CD4-positive, CD25-positive, alpha-beta regulatory T cell (primary cell): ENCODE measurements at regions not wholly inside any gene's neighbourhood (a gene's known extent, or its start where the extent isn't known, plus 50 kb on each side); places are given as distances from the start of the nearest gene placed in this dataset.

Experiments used
- ATAC-seq, 2 donors: fragments of 150-1000 bp; cut with Tn5 transposase; one replicate each; pipeline ENCODE4 v1.10.0; 2021; ENCODE audit warnings: low read depth in 2 of 2, moderate number of reproducible peaks in 2 of 2, moderate library complexity in 1 of 2
- DNase-seq, 3 donors: peaks; one replicate each; pipeline versions ENCODE4 v3.0.0 to v3.0.0-alpha.2; 2012 to 2022; ENCODE audit warnings: mixed read lengths in 1 of 3
- H3K27ac ChIP-seq: one replicate; pipeline ENCODE4 v1.7.0; 2013; ENCODE audit warnings: mild to moderate bottlenecking, low read length; ENCODE audit not compliant: insufficient read depth, poor library complexity, severe bottlenecking
- H3K27me3 ChIP-seq: one replicate; pipeline ENCODE4 v1.7.0; 2013; ENCODE audit warnings: low read length; ENCODE audit not compliant: control insufficient read depth, insufficient read depth
- H3K36me3 ChIP-seq: one replicate; pipeline ENCODE4 v1.7.0; 2013; ENCODE audit warnings: mild to moderate bottlenecking, low read length, moderate library complexity; ENCODE audit not compliant: control insufficient read depth, insufficient read depth
- H3K4me1 ChIP-seq: 2 replicates; pipeline ENCODE4 v1.7.0; 2013; ENCODE audit warnings: mild to moderate bottlenecking, low read length; ENCODE audit not compliant: insufficient read depth, control insufficient read depth, poor library complexity, severe bottlenecking
- H3K4me3 ChIP-seq: one replicate; pipeline ENCODE4 v1.7.0; 2013; ENCODE audit warnings: low read depth, mild to moderate bottlenecking, low read length, moderate library complexity
- H3K9me3 ChIP-seq, 2 experiments: 1 replicate in 1 of 2; 2 replicates in 1 of 2; pipeline ENCODE4 v1.7.0; 2013; ENCODE audit warnings: low read length in 2 of 2, mild to moderate bottlenecking in 1 of 2, moderate library complexity in 1 of 2; ENCODE audit not compliant: control insufficient read depth in 2 of 2
- H3K27ac Mint-ChIP-seq, 3 donors: one replicate each; pipeline ENCODE4 v1.8.0; 2020 to 2022; ENCODE audit warnings: mild to moderate bottlenecking in 3 of 3, mixed read lengths in 3 of 3, moderate library complexity in 2 of 3
- H3K27me3 Mint-ChIP-seq: one replicate; pipeline ENCODE4 v1.8.0; 2022; ENCODE audit warnings: mild to moderate bottlenecking, mixed read lengths
- H3K36me3 Mint-ChIP-seq: one replicate; pipeline ENCODE4 v1.8.0; 2020; ENCODE audit warnings: mixed read lengths
- H3K4me1 Mint-ChIP-seq, 4 donors: one replicate each; pipeline ENCODE4 v1.8.0; 2020 to 2022; ENCODE audit warnings: mixed read lengths in 4 of 4, mild to moderate bottlenecking in 1 of 4
- H3K4me3 Mint-ChIP-seq, 4 donors: one replicate each; pipeline ENCODE4 v1.8.0; 2020 to 2022; ENCODE audit warnings: mild to moderate bottlenecking in 4 of 4, mixed read lengths in 4 of 4, moderate library complexity in 3 of 4
- H3K9me3 Mint-ChIP-seq, 7 donors: one replicate each; pipeline ENCODE4 v1.8.0; 2020 to 2022; ENCODE audit warnings: mixed read lengths in 7 of 7, mild to moderate bottlenecking in 3 of 7, moderate library complexity in 2 of 7

- H3K4me3 Mint-ChIP-seq, result no peak overlapping the region
- DNase-seq, result no peak
- H3K27ac Mint-ChIP-seq, result no peak overlapping the region
- Histone ChIP-seq H3K4me1 (no peaks in the 10 kb centered on the region), H3K27me3 (peaks cover 2% of the 10 kb centered on the region), H3K9me3 (no peaks in the 10 kb centered on the region), H3K27ac (no peak overlapping the region), H3K4me3 (no peak overlapping the region), H3K36me3 (no peaks in the 10 kb centered on the region)
- no peaks in the 10 kb centered on the region for H3K27me3 Mint-ChIP-seq
- no peak for ATAC-seq
- H3K36me3 Mint-ChIP-seq, result no peaks in the 10 kb centered on the region
- no peaks in the 10 kb centered on the region for H3K4me1 Mint-ChIP-seq
- H3K9me3 Mint-ChIP-seq, result peaks cover 0 to 4% (median 1%) of the 10 kb centered on the region in 7 donors
Observed at GRCh38 chr2:224134003-224134734, 95.1 kb upstream of the SERPINE2 start.

DNA sequence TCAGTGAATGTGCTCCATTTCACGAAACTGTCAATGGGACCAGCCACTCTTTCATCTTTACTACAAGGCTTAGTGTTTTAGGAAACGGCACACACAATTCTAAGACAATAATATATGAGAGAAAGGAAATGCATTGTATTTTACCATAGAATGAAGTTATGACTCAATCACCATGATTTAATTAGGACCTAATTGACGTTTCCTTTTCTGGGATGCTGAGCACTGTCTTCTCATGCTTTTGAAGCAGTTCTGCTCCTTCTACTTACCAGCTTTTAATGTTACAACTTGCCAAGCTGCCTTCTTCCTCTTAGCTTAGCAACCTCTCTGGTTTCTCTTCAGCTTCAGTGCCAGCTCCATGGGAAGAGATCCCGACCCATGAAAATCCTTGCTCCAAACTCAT, 94.3 kb upstream of the SERPINE2 start:
- DNase-seq (no peak), ATAC-seq (no peak)
- Histone ChIP-seq H3K27me3 (peaks cover 2% of the 10 kb centered on the region), H3K4me3 (no peak overlapping the region), H3K4me1 (no peaks in the 10 kb centered on the region), H3K27ac (no peak overlapping the region), H3K9me3 (no peaks in the 10 kb centered on the region), H3K36me3 (no peaks in the 10 kb centered on the region)
- H3K27me3 Mint-ChIP-seq, result no peaks in the 10 kb centered on the region
- no peaks in the 10 kb centered on the region for H3K4me1 Mint-ChIP-seq
- H3K36me3 Mint-ChIP-seq, result no peaks in the 10 kb centered on the region
- H3K9me3 Mint-ChIP-seq, result peaks cover 0 to 4% (median 1%) of the 10 kb centered on the region in 7 donors
- no peak overlapping the region for H3K4me3 Mint-ChIP-seq
- H3K27ac Mint-ChIP-seq, result no peak overlapping the region

DNA sequence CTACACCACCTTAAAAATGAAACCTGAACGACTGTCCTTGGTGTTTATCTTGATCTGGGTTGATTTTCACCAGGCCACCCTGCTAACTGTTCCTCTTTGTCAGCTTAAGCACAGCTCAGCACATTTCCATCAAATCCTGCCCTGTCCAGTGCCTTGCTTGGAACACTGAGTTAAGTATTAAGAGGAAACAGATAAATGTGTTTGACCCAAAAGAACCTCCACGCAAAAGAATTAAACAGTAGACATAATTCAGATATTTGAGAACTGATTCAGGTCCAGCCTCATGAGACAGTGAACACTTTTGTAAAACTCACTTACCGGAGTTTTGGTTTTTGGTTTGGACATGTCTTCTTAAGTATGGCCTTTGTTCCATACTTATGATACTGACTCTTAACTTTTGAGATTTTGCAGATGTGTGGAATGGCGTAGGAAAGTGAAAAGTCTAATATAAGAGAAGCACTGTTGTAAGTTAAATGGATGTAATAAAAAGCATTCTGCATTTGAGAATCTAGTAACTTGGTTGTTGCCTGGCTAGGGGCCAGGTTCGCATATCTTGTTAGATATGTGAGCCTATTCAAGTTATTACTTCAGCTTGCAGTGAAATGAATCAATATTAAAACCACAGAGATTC, 88.9 kb upstream of the SERPINE2 start:
- H3K36me3 ChIP-seq, result no peaks in the 10 kb centered on the region
- no peak overlapping the region for H3K27ac ChIP-seq
- no peak for DNase-seq
- no peak for ATAC-seq
- Mint-ChIP-seq H3K9me3 (peaks cover 0 to 8% (median 4%) of the 10 kb centered on the region in 7 donors), H3K36me3 (no peaks in the 10 kb centered on the region), H3K4me3 (no peak overlapping the region), H3K27ac (no peak overlapping the region), H3K27me3 (no peaks in the 10 kb centered on the region), H3K4me1 (no peaks in the 10 kb centered on the region)
- H3K4me1 ChIP-seq, result no peaks in the 10 kb centered on the region
- peaks cover 2% of the 10 kb centered on the region for H3K27me3 ChIP-seq
- H3K9me3 ChIP-seq, result no peaks in the 10 kb centered on the region
- no peak overlapping the region for H3K4me3 ChIP-seq

DNA sequence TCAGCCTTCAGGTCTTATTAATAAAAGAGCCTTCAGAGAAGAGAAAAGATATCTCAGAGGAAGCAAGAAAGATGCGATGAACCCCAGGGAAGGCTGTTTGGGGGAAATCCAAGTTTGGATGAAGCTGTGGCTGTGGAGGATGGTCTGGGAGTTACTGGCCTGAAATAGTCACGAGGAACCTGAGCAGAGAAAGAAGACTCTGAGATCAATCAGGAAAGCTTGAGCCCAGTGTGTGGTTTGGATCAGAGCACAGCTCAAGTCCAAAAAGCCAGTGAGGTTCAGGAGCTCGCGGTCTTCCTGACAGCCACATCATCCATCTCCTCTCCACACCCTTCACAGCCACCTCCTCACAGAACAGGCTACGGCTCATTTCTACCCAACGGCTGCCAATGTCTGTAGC, 87.4 kb upstream of the SERPINE2 start:
- H3K36me3 ChIP-seq, result no peaks in the 10 kb centered on the region
- H3K9me3 Mint-ChIP-seq, result peaks cover 0 to 8% (median under 1%) of the 10 kb centered on the region in 7 donors
- H3K27ac Mint-ChIP-seq, result no peak overlapping the region
- H3K36me3 Mint-ChIP-seq, result no peaks in the 10 kb centered on the region
- no peaks in the 10 kb centered on the region for H3K27me3 ChIP-seq
- no peaks in the 10 kb centered on the region for H3K9me3 ChIP-seq
- H3K4me3 ChIP-seq, result no peak overlapping the region
- ATAC-seq, result no peak
- H3K27ac ChIP-seq, result no peak overlapping the region
- H3K4me1 ChIP-seq, result no peaks in the 10 kb centered on the region
- no peak for DNase-seq
- H3K4me1 Mint-ChIP-seq, result no peaks in the 10 kb centered on the region
- no peak overlapping the region for H3K4me3 Mint-ChIP-seq
- H3K27me3 Mint-ChIP-seq, result no peaks in the 10 kb centered on the region

GRCh38 chr2:224126003-224126402, 86.9 kb upstream of the SERPINE2 start:
- H3K27me3 Mint-ChIP-seq, result no peaks in the 10 kb centered on the region
- Histone ChIP-seq H3K27me3 (no peaks in the 10 kb centered on the region), H3K27ac (no peak overlapping the region), H3K36me3 (no peaks in the 10 kb centered on the region), H3K9me3 (no peaks in the 10 kb centered on the region), H3K4me1 (no peaks in the 10 kb centered on the region), H3K4me3 (no peak overlapping the region)
- no peak for DNase-seq
- no peak overlapping the region for H3K27ac Mint-ChIP-seq
- no peak for ATAC-seq
- H3K4me3 Mint-ChIP-seq, result no peak overlapping the region
- H3K4me1 Mint-ChIP-seq, result no peaks in the 10 kb centered on the region
- peaks cover 0 to 8% (median 3%) of the 10 kb centered on the region in 7 donors for H3K9me3 Mint-ChIP-seq
- no peaks in the 10 kb centered on the region for H3K36me3 Mint-ChIP-seq

- no peaks in the 10 kb centered on the region for H3K9me3 ChIP-seq
- H3K27ac ChIP-seq, result no peak overlapping the region
- no peak for DNase-seq
- no peaks in the 10 kb centered on the region for H3K27me3 Mint-ChIP-seq
- no peak overlapping the region for H3K4me3 Mint-ChIP-seq
- no peaks in the 10 kb centered on the region for H3K4me1 Mint-ChIP-seq
- no peak overlapping the region for H3K27ac Mint-ChIP-seq
- no peaks in the 10 kb centered on the region for H3K4me1 ChIP-seq
- no peaks in the 10 kb centered on the region for H3K27me3 ChIP-seq
- no peak for ATAC-seq
- H3K36me3 ChIP-seq, result no peaks in the 10 kb centered on the region
- H3K4me3 ChIP-seq, result no peak overlapping the region
- H3K9me3 Mint-ChIP-seq, result peaks cover 0 to 13% (median 4%) of the 10 kb centered on the region in 7 donors
- H3K36me3 Mint-ChIP-seq, result no peaks in the 10 kb centered on the region
Observed at GRCh38 chr2:224122542-224122941, 83.5 kb upstream of the SERPINE2 start.

- Histone ChIP-seq H3K36me3 (no peaks in the 10 kb centered on the region), H3K4me3 (no peak overlapping the region), H3K27ac (no peak overlapping the region), H3K27me3 (no peaks in the 10 kb centered on the region), H3K4me1 (no peaks in the 10 kb centered on the region), H3K9me3 (no peaks in the 10 kb centered on the region)
- DNase-seq (no peak), ATAC-seq (no peak)
- Mint-ChIP-seq H3K4me3 (no peak overlapping the region), H3K27ac (no peak overlapping the region), H3K27me3 (no peaks in the 10 kb centered on the region), H3K36me3 (no peaks in the 10 kb centered on the region), H3K9me3 (peaks cover 0 to 15% (median 4%) of the 10 kb centered on the region in 7 donors), H3K4me1 (no peaks in the 10 kb centered on the region)
Observed at GRCh38 chr2:224121406-224122067, 82.5 kb upstream of the SERPINE2 start.
